ENCODE measurements at regions not wholly inside any gene's neighbourhood (a gene's known extent, or its start where the extent isn't known, plus 50 kb on each side); places are given as distances from the start of the nearest gene placed in this dataset.

DNA sequence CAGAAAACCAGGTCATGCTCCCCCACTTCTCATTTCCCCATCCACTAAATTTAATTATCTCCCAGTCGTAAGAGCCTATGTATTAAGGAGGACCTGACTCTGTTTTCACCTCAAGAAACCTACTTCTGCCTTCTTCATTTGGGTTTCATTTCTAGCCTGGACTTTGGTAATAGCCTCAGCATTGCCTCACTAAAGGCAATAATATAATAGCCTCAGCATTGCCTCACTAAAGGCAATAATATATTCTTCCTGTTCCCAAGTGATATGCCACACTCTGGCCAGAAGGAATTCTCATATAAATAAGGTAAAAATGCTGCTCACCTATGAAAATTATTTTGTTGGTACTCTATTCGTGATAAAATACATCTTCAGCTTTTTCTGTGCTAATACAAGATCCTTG, 993.9 kb downstream of the EFNB2 start:
- intact Hi-C loops (cut with DNase I; ENCODE audit: low total_unique reads) = no loop called here
- TF ChIP-seq, protein P1, sequence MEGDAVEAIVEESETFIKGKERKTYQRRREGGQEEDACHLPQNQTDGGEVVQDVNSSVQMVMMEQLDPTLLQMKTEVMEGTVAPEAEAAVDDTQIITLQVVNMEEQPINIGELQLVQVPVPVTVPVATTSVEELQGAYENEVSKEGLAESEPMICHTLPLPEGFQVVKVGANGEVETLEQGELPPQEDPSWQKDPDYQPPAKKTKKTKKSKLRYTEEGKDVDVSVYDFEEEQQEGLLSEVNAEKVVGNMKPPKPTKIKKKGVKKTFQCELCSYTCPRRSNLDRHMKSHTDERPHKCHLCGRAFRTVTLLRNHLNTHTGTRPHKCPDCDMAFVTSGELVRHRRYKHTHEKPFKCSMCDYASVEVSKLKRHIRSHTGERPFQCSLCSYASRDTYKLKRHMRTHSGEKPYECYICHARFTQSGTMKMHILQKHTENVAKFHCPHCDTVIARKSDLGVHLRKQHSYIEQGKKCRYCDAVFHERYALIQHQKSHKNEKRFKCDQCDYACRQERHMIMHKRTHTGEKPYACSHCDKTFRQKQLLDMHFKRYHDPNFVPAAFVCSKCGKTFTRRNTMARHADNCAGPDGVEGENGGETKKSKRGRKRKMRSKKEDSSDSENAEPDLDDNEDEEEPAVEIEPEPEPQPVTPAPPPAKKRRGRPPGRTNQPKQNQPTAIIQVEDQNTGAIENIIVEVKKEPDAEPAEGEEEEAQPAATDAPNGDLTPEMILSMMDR (IDR thresholded peaks at IDR 0.05) = no peak
- TF ChIP-seq POLR2A (IDR thresholded peaks at IDR 0.05) (no peak), POLR2AphosphoS5 (IDR thresholded peaks at IDR 0.05) (no peak)
- H3K27me3 ChIP-seq = no peaks in the 10 kb centered on the region

DNA sequence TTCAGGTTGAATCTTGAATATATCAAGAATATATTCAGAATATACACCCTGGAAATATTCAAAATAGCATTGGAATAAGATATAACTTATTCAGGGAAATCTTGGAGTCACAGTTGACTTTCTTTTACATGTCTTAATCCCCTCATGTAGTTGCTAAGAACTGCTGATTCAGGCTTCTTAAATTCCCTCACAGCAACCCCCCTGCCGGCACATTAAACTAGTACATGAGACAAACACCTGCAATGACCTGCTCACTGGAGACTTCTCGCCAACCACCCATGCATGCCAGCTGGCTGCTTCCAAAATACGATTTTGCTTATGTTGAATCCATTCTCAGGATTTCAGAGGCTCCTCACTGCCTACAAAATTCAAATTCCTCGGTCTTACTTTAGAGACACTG, 997.1 kb downstream of the EFNB2 start:
- TF ChIP-seq POLR2AphosphoS5 (IDR thresholded peaks at IDR 0.05) (no peak), POLR2A (IDR thresholded peaks at IDR 0.05) (no peak)
- TF ChIP-seq, protein P1 (IDR thresholded peaks at IDR 0.05) = no peak
- H3K9me3 ChIP-seq = no peaks in the 10 kb centered on the region
- H3K27me3 ChIP-seq = no peaks in the 10 kb centered on the region
- H3K27ac ChIP-seq = no peak overlapping the region
- H3K4me1 ChIP-seq = no peaks in the 10 kb centered on the region
- intact Hi-C loops (cut with DNase I; ENCODE audit: low total_unique reads) = no loop called here
- no peaks in the 10 kb centered on the region for H3K36me3 ChIP-seq
- DNase-seq (ENCODE audit: low spot score in 2 of 2) = no peak
- no peak overlapping the region for H3K4me3 ChIP-seq

More for the DNA sequence above, 993.9 kb downstream of the EFNB2 start:
- H3K4me1 ChIP-seq = no peaks in the 10 kb centered on the region
- H3K27ac ChIP-seq = no peak overlapping the region
- H3K4me3 ChIP-seq = no peak overlapping the region
- no peak for DNase-seq (ENCODE audit: low spot score in 2 of 2)
- H3K9me3 ChIP-seq = no peaks in the 10 kb centered on the region
- no peaks in the 10 kb centered on the region for H3K36me3 ChIP-seq

DNA sequence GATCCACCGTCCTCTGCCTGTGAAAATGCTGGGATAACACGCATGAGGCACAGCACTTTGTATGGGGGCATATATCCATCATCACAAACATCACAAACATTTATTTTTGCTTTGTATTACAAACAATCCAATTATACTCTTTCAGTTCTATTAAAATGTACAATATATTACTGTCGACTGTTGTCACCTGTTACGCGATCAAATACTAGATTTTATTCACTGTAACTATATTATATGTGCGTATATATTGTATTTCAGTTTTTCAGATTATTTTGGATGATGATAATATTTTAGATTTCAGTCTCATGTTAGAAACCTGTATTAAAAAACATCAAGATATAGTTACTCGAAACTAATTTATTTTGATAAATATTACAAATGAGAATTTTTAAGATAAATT, 998.3 kb downstream of the EFNB2 start:
- TF ChIP-seq POLR2A (IDR thresholded peaks at IDR 0.05) = no peak
- Histone ChIP-seq H3K27ac (no peak overlapping the region), H3K9me3 (no peaks in the 10 kb centered on the region), H3K4me1 (no peaks in the 10 kb centered on the region), H3K27me3 (no peaks in the 10 kb centered on the region), H3K36me3 (no peaks in the 10 kb centered on the region), H3K4me3 (no peak overlapping the region)
- intact Hi-C loops (cut with DNase I; ENCODE audit: low total_unique reads) = no loop called here
- no peak for DNase-seq (ENCODE audit: low spot score in 2 of 2)

DNA sequence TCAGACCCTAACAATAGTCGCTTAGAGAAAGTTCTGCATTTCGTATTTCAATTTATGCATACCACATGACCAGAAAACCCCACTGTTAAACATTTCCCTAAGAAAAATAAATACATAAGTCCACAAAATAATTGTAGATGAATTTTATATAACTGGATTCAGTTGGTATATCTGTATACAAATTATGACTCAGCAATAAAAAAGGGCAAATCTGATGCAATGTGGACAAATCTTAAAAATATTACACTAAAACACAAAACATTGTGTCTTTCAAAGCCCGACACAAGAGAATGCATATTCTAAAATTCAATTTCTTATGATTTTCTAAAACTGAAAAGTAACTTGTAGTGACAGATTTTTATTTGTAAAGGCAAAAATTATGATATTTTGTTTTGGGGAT, 1005.0 kb downstream of the EFNB2 start:
- DNase-seq (ENCODE audit: low spot score in 2 of 2) = no peak
- Histone ChIP-seq H3K4me3 (no peak overlapping the region), H3K4me1 (no peaks in the 10 kb centered on the region), H3K36me3 (no peaks in the 10 kb centered on the region), H3K27me3 (no peaks in the 10 kb centered on the region), H3K9me3 (no peaks in the 10 kb centered on the region), H3K27ac (no peak overlapping the region)
- TF ChIP-seq, protein P1 (IDR thresholded peaks at IDR 0.05) = no peak
- TF ChIP-seq POLR2A (IDR thresholded peaks at IDR 0.05) (no peak), POLR2AphosphoS5 (IDR thresholded peaks at IDR 0.05) (no peak)
- intact Hi-C loops (cut with DNase I; ENCODE audit: low total_unique reads) = no loop called here

DNA sequence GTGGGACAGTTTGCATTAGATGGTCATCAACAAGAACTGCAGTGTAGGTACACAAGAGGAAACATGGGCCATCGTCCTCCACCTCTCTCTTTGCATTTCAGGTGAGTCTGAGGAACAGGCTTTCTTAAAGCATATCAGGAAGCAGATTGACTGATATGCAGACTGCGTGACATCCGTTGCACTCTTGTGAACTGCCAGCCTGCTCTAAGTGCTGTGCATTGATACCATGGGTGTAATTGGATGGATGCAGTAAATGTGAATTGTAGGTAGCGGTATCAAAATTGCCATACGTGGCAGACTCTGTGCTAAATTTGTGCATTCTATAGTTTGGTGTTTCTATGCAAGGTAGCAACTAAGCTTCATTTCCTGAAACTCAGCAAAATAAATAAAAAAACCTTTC, 1008.3 kb downstream of the EFNB2 start:
- DNase-seq (ENCODE audit: low spot score in 2 of 2) = no peak
- intact Hi-C loops (cut with DNase I; ENCODE audit: low total_unique reads) = no loop called here
- no peaks in the 10 kb centered on the region for H3K4me1 ChIP-seq
- no peaks in the 10 kb centered on the region for H3K27me3 ChIP-seq
- no peaks in the 10 kb centered on the region for H3K9me3 ChIP-seq
- H3K4me3 ChIP-seq = no peak overlapping the region
- no peak overlapping the region for H3K27ac ChIP-seq
- TF ChIP-seq POLR2A (IDR thresholded peaks at IDR 0.05) = no peak
- TF ChIP-seq, protein P1 (IDR thresholded peaks at IDR 0.05) = no peak
- no peak for TF ChIP-seq POLR2AphosphoS5 (IDR thresholded peaks at IDR 0.05)
- no peaks in the 10 kb centered on the region for H3K36me3 ChIP-seq

DNA sequence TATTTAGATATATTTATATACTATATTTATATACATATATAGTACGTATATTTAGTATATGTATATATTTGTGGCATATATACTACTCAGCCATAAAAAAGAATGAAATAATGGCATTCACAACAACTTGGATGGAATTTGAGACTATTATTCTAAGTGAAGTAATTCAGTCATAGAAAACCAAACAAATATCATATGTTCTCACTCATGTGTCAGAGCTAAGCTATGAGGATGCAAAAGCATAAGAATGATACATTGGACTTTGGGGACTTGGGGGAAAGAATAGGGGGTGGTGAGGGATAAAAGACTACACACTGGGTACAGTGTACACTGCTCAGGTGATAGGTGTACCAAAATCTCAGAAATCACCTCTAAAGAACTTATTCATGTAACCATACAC, 1015.7 kb downstream of the EFNB2 start:
- no peaks in the 10 kb centered on the region for H3K36me3 ChIP-seq
- DNase-seq (ENCODE audit: low spot score in 2 of 2) = no peak
- no peak overlapping the region for H3K4me3 ChIP-seq
- TF ChIP-seq POLR2AphosphoS5 (IDR thresholded peaks at IDR 0.05) (no peak), POLR2A (IDR thresholded peaks at IDR 0.05) (no peak)
- TF ChIP-seq, protein P1 (IDR thresholded peaks at IDR 0.05) = no peak
- intact Hi-C loops (cut with DNase I; ENCODE audit: low total_unique reads) = no loop called here
- H3K27ac ChIP-seq = no peak overlapping the region
- H3K27me3 ChIP-seq = no peaks in the 10 kb centered on the region
- no peaks in the 10 kb centered on the region for H3K9me3 ChIP-seq
- H3K4me1 ChIP-seq = no peaks in the 10 kb centered on the region

Data from breast epithelium (tissue), 4 donors.